ENCODE measurements at regions not wholly inside any gene's neighbourhood (a gene's known extent, or its start where the extent isn't known, plus 50 kb on each side); places are given as distances from the start of the nearest gene placed in this dataset.

- no peak for DNase-seq (ENCODE audit: low spot score)
- 85% methylated on average over 2 of the region's 2 CpGs for WGBS
- no peaks in the 10 kb centered on the region for H3K4me1 ChIP-seq (ENCODE audit: control insufficient read depth in 4 of 4, insufficient read depth in 4 of 4, low read length in 3 of 4)
- no peaks in the 10 kb centered on the region for H3K27me3 ChIP-seq (ENCODE audit: control insufficient read depth in 4 of 4, insufficient read depth in 4 of 4, low read length in 3 of 4)
- TF ChIP-seq, protein P1, sequence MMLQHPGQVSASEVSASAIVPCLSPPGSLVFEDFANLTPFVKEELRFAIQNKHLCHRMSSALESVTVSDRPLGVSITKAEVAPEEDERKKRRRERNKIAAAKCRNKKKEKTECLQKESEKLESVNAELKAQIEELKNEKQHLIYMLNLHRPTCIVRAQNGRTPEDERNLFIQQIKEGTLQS (IDR thresholded peaks at IDR 0.05) = no peak
- TF ChIP-seq JUND (IDR thresholded peaks at IDR 0.05) (no peak), TAF1 (conservative IDR thresholded peaks at IDR 0.05) (no peak), SP1 (IDR thresholded peaks at IDR 0.05) (no peak), FOXA1 (IDR thresholded peaks at IDR 0.05) (no peak), EGR1 (IDR thresholded peaks at IDR 0.05; ENCODE audit: low read depth in 2 of 2) (no peak), ZBTB33 (IDR thresholded peaks at IDR 0.05) (no peak)
- peaks cover 0 to 9% (median 5%) of the 10 kb centered on the region in 4 donors for H3K9me3 ChIP-seq (ENCODE audit: control insufficient read depth in 4 of 4, low read length in 3 of 4)
- H3K36me3 ChIP-seq (ENCODE audit: control insufficient read depth in 4 of 4, insufficient read depth in 3 of 4, low read depth in 1 of 4, low read length in 3 of 4) = no peaks in the 10 kb centered on the region
- H3K9ac ChIP-seq (ENCODE audit: low read depth in 1 of 2, low read length in 2 of 2) = no peak overlapping the region
- no peak overlapping the region for H3K27ac ChIP-seq (ENCODE audit: low read depth in 1 of 2, low read length in 2 of 2)
- H3K4me3 ChIP-seq (ENCODE audit: low read depth in 1 of 3, low read length in 3 of 3) = no peak overlapping the region
Measured at GRCh38 chr1:217253351-217253750, 377.5 kb downstream of the GPATCH2 start.

DNA sequence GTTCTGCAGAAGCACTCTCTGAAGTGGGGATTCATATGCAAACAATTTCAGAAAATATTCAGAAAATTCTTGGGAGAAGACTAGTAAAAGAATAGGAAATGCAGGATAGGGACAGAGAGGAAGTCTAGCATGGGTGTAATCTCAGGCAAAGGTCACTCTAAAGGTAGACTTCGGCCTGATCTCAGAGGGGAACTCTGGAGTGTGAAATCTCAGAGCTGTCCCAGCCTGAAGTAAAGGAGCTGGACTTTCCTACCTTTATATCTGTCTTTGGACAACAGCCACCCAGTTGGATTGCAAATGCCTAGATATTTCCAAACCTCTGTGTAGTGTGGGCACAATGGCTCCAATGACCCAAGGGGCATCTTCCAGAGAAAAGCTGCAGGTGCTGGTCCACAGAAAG, 379.8 kb downstream of the GPATCH2 start:
- 51% methylated on average over 1 of the region's 1 CpG for WGBS
- Histone ChIP-seq H3K36me3 (ENCODE audit: control insufficient read depth in 4 of 4, insufficient read depth in 3 of 4, low read depth in 1 of 4, low read length in 3 of 4) (no peaks in the 10 kb centered on the region), H3K9ac (ENCODE audit: low read depth in 1 of 2, low read length in 2 of 2) (no peak overlapping the region), H3K27me3 (ENCODE audit: control insufficient read depth in 4 of 4, insufficient read depth in 4 of 4, low read length in 3 of 4) (no peaks in the 10 kb centered on the region), H3K4me1 (ENCODE audit: control insufficient read depth in 4 of 4, insufficient read depth in 4 of 4, low read length in 3 of 4) (no peaks in the 10 kb centered on the region), H3K4me3 (ENCODE audit: low read depth in 1 of 3, low read length in 3 of 3) (no peak overlapping the region), H3K27ac (ENCODE audit: low read depth in 1 of 2, low read length in 2 of 2) (no peak overlapping the region), H3K9me3 (ENCODE audit: control insufficient read depth in 4 of 4, low read length in 3 of 4) (peaks cover 0 to 9% (median 5%) of the 10 kb centered on the region in 4 donors)
- no peak for DNase-seq (ENCODE audit: low spot score)
- TF ChIP-seq ZBTB33 (IDR thresholded peaks at IDR 0.05) (no peak), YY1 (IDR thresholded peaks at IDR 0.05) (no peak), GABPA (IDR thresholded peaks at IDR 0.05 in 1 of 2, conservative IDR thresholded peaks at IDR 0.05 in 1 of 2) (no peak), MAX (IDR thresholded peaks at IDR 0.05) (no peak), FOXA1 (IDR thresholded peaks at IDR 0.05) (no peak), JUND (IDR thresholded peaks at IDR 0.05) (no peak), EGR1 (IDR thresholded peaks at IDR 0.05; ENCODE audit: low read depth in 2 of 2) (no peak)

DNA sequence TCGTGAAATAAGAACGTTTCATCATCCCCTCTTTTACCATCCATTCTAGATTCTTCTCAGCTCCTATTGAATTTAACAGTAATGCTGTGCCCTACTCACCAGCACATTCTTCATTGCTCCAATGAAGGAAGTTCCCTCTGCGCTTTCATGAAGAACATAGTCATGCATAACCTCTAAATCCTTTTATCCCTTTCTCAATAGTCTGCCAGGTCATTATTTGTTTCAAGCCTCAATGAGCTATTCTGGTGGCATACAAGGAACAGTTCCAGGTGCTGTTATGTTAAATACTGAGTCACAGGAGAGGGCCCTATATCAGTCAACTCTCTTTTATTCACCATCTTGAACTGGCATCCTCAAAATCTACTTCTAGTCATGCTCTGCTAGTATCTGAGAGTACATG, 381.0 kb downstream of the GPATCH2 start:
- no peak for TF ChIP-seq TAF1 (conservative IDR thresholded peaks at IDR 0.05)
- 56% methylated on average over 3 of the region's 3 CpGs for WGBS
- peaks cover 0 to 2% (median 0%) of the 10 kb centered on the region in 4 donors for H3K27me3 ChIP-seq (ENCODE audit: control insufficient read depth in 4 of 4, insufficient read depth in 4 of 4, low read length in 3 of 4)

More for the DNA sequence above, 381.0 kb downstream of the GPATCH2 start:
- H3K4me3 ChIP-seq (ENCODE audit: low read depth in 1 of 3, low read length in 3 of 3) = no peak overlapping the region
- H3K9ac ChIP-seq (ENCODE audit: low read depth in 1 of 2, low read length in 2 of 2) = no peak overlapping the region
- no peak overlapping the region for H3K27ac ChIP-seq (ENCODE audit: low read depth in 1 of 2, low read length in 2 of 2)
- H3K4me1 ChIP-seq (ENCODE audit: control insufficient read depth in 4 of 4, insufficient read depth in 4 of 4, low read length in 3 of 4) = no peaks in the 10 kb centered on the region
- no peaks in the 10 kb centered on the region for H3K36me3 ChIP-seq (ENCODE audit: control insufficient read depth in 4 of 4, insufficient read depth in 3 of 4, low read depth in 1 of 4, low read length in 3 of 4)
- no peak for DNase-seq (ENCODE audit: low spot score)
- peaks cover 0 to 9% (median 5%) of the 10 kb centered on the region in 4 donors for H3K9me3 ChIP-seq (ENCODE audit: control insufficient read depth in 4 of 4, low read length in 3 of 4)
